Retinal pigment epithelial cell (primary cell): ENCODE measurements at regions not wholly inside any gene's neighbourhood (a gene's known extent, or its start where the extent isn't known, plus 50 kb on each side); places are given as distances from the start of the nearest gene placed in this dataset.

Experiments
- DNase-seq: peaks from one replicate; pipeline ENCODE4 v3.0.0-alpha.2; 2010; ENCODE audit warnings: low read depth
- H3K4me3 ChIP-seq: 2 replicates; pipeline ENCODE4 v1.5.1; 2011; ENCODE audit warnings: mild to moderate bottlenecking, low read length, control low read depth, moderate library complexity
- CTCF ChIP-seq: conservative IDR thresholded peaks from 2 replicates; pipeline ENCODE4 v1.5.1; 2011; ENCODE audit warnings: low read depth, low read length, control low read depth, inconsistent platforms

GRCh38 chr2:15834381-15835031 is 105.8 kb upstream of the MYCN start:
- no peak for DNase-seq
- no peak for TF ChIP-seq CTCF

GRCh38 chr2:15835991-15836688 is 104.2 kb upstream of the MYCN start:
- no peak for TF ChIP-seq CTCF
- no peak overlapping the region for H3K4me3 ChIP-seq
- no peak for DNase-seq

More at GRCh38 chr2:15834381-15835031, 105.8 kb upstream of the MYCN start:
- H3K4me3 ChIP-seq: no peak overlapping the region

GRCh38 chr2:15836689-15837610 is 103.4 kb upstream of the MYCN start:
- no peak for DNase-seq
- no peak for TF ChIP-seq CTCF
- no peak overlapping the region for H3K4me3 ChIP-seq

- H3K4me3 ChIP-seq: no peak overlapping the region
- DNase-seq: no peak
- no peak for TF ChIP-seq CTCF
Measured at GRCh38 chr2:15838481-15839090, 101.8 kb upstream of the MYCN start.

GRCh38 chr2:15839426-15840124 is 100.8 kb upstream of the MYCN start:
- TF ChIP-seq CTCF: no peak
- no peak for DNase-seq
- H3K4me3 ChIP-seq: no peak overlapping the region

- no peak for TF ChIP-seq CTCF
- no peak overlapping the region for H3K4me3 ChIP-seq
- DNase-seq: no peak
Measured at GRCh38 chr2:15840148-15840547, 100.2 kb upstream of the MYCN start.
